ENCODE measurements at regions not wholly inside any gene's neighbourhood (a gene's known extent, or its start where the extent isn't known, plus 50 kb on each side); places are given as distances from the start of the nearest gene placed in this dataset.

- H3K4me3 ChIP-seq (ENCODE audit: control insufficient read depth, low read depth, low read length) = no peak overlapping the region
- DNase-seq (ENCODE audit: low read depth) = no peak
- TF ChIP-seq CTCF (conservative IDR thresholded peaks at IDR 0.05; ENCODE audit: control insufficient read depth, insufficient read depth, low read depth, low read length) = no peak
Measured at GRCh38 chr11:109480251-109480650, 58.3 kb downstream of the C11orf87 start.

DNA sequence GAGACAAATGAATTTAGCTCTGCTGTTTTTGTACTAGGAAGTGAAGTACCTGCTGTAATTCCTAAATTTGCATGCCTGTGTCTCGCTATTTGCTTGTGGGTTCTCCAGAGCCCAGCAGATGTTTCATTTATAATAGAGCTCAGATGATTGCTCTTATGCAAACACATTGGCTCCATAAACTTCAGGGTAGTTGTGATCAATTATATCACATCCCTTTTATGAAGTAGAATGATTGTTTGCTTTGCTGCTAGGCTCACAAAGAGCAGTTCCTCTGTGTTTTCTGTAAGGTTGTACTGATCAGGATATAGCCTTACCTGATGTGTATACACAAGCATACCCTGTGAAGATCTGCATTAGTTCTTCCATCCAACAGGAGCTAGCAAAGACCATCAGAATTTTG, 64.1 kb downstream of the C11orf87 start:
- no peak overlapping the region for H3K4me3 ChIP-seq (ENCODE audit: control insufficient read depth, low read depth, low read length)
- no peak for TF ChIP-seq CTCF (conservative IDR thresholded peaks at IDR 0.05; ENCODE audit: control insufficient read depth, insufficient read depth, low read depth, low read length)
- no peak for DNase-seq (ENCODE audit: low read depth)

DNA sequence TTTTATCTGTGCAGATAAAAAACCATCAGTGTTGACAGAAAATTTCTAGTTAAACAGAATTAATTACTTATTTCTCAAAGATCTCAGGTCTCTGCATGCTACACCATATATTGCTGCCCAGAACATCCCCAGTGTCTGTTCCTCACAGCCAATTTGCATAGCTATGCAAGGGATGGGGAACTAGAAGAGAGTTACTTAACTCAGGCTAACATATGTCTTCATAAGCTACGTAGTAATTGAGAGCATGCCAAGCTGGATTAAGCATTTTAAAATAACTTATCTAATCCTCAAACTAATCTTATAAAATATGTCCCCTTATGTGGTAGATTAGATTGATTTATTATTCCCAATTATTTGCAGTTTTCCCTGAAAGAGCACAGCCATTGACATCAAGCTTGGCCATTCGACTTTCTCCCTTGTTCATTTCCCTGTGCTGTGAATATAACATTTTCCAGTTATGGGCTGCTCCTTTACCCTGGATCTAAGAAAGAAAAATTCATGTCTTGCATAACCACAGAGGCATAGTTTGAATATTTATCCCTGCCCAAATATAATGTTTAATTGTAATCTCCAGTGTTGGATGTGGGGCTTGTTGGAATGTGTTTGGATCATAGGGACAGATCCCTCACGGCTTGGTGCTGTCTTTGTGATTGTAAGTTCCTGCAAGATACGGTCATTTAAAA, 69.1 kb downstream of the C11orf87 start:
- TF ChIP-seq CTCF (conservative IDR thresholded peaks at IDR 0.05; ENCODE audit: control insufficient read depth, insufficient read depth, low read depth, low read length) = no peak
- H3K4me3 ChIP-seq (ENCODE audit: control insufficient read depth, low read depth, low read length) = no peak overlapping the region
- DNase-seq (ENCODE audit: low read depth) = no peak

GRCh38 chr11:109506115-109506514, 84.1 kb downstream of the C11orf87 start:
- DNase-seq (ENCODE audit: low read depth) = no peak
- no peak for TF ChIP-seq CTCF (conservative IDR thresholded peaks at IDR 0.05; ENCODE audit: control insufficient read depth, insufficient read depth, low read depth, low read length)
- H3K4me3 ChIP-seq (ENCODE audit: control insufficient read depth, low read depth, low read length) = no peak overlapping the region

GRCh38 chr11:109507331-109507730, 85.3 kb downstream of the C11orf87 start:
- no peak for TF ChIP-seq CTCF (conservative IDR thresholded peaks at IDR 0.05; ENCODE audit: control insufficient read depth, insufficient read depth, low read depth, low read length)
- DNase-seq (ENCODE audit: low read depth) = no peak
- no peak overlapping the region for H3K4me3 ChIP-seq (ENCODE audit: control insufficient read depth, low read depth, low read length)

GRCh38 chr11:109507836-109508561, 86.0 kb downstream of the C11orf87 start:
- no peak for TF ChIP-seq CTCF (conservative IDR thresholded peaks at IDR 0.05; ENCODE audit: control insufficient read depth, insufficient read depth, low read depth, low read length)

More at GRCh38 chr11:109507836-109508561, 86.0 kb downstream of the C11orf87 start:
- H3K4me3 ChIP-seq (ENCODE audit: control insufficient read depth, low read depth, low read length) = no peak overlapping the region
- no peak for DNase-seq (ENCODE audit: low read depth)

Measured in fibroblast of mammary gland (primary cell).